ENCODE measurements at regions not wholly inside any gene's neighbourhood (a gene's known extent, or its start where the extent isn't known, plus 50 kb on each side); places are given as distances from the start of the nearest gene placed in this dataset.

GRCh38 chr9:134214386-134214765, 50.0 kb upstream of the RNU6ATAC start:
- Mint-ChIP-seq H3K36me3 (ENCODE audit: low read depth) (no peaks in the 10 kb centered on the region), H3K4me1 (ENCODE audit: low read depth) (no peaks in the 10 kb centered on the region), H3K9me3 (no peaks in the 10 kb centered on the region), H3K27ac (no peak overlapping the region), H3K4me3 (no peak overlapping the region), H3K27me3 (no peaks in the 10 kb centered on the region)
- no peak overlapping the region for H3K27ac ChIP-seq (ENCODE audit: low read depth in 1 of 2, low read length in 2 of 2)
- DNase-seq (no peak), ATAC-seq (ENCODE audit: poor library complexity) (no peak)
- POLR2A ChIA-PET = no interaction called here
- TF ChIP-seq, protein P1, sequence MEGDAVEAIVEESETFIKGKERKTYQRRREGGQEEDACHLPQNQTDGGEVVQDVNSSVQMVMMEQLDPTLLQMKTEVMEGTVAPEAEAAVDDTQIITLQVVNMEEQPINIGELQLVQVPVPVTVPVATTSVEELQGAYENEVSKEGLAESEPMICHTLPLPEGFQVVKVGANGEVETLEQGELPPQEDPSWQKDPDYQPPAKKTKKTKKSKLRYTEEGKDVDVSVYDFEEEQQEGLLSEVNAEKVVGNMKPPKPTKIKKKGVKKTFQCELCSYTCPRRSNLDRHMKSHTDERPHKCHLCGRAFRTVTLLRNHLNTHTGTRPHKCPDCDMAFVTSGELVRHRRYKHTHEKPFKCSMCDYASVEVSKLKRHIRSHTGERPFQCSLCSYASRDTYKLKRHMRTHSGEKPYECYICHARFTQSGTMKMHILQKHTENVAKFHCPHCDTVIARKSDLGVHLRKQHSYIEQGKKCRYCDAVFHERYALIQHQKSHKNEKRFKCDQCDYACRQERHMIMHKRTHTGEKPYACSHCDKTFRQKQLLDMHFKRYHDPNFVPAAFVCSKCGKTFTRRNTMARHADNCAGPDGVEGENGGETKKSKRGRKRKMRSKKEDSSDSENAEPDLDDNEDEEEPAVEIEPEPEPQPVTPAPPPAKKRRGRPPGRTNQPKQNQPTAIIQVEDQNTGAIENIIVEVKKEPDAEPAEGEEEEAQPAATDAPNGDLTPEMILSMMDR (IDR thresholded peaks at IDR 0.05) = no peak
- intact Hi-C loops (cut with DNase I, micrococcal nuclease) = no loop called here
- H3K4me1 ChIP-seq (ENCODE audit: insufficient read depth, low read length) = no peaks in the 10 kb centered on the region
- no peaks in the 10 kb centered on the region for H3K27me3 ChIP-seq (ENCODE audit: control insufficient read depth in 1 of 2, insufficient read depth in 2 of 2, low read length in 2 of 2)
- H3K4me3 ChIP-seq (ENCODE audit: low read length) = no peak overlapping the region
- H3K9me3 ChIP-seq (ENCODE audit: control insufficient read depth in 1 of 2, insufficient read depth in 1 of 2, low read length in 2 of 2) = peaks cover 6 to 19% of the 10 kb centered on the region in 2 experiments
- no peaks in the 10 kb centered on the region for H3K36me3 ChIP-seq (ENCODE audit: insufficient read depth, low read length)
- CTCF ChIA-PET = no interaction called here

GRCh38 chr9:134214766-134215419, 50.5 kb upstream of the RNU6ATAC start:
- H3K4me3 ChIP-seq (ENCODE audit: low read length) = no peak overlapping the region
- DNase-seq (no peak), ATAC-seq (ENCODE audit: poor library complexity) (no peak)
- no peaks in the 10 kb centered on the region for H3K4me1 ChIP-seq (ENCODE audit: insufficient read depth, low read length)
- H3K4me3 Mint-ChIP-seq = no peak overlapping the region
- no peaks in the 10 kb centered on the region for H3K9me3 Mint-ChIP-seq
- no peaks in the 10 kb centered on the region for H3K36me3 ChIP-seq (ENCODE audit: insufficient read depth, low read length)
- no peaks in the 10 kb centered on the region for H3K27me3 Mint-ChIP-seq
- no peak overlapping the region for H3K27ac ChIP-seq (ENCODE audit: low read depth in 1 of 2, low read length in 2 of 2)
- TF ChIP-seq, protein P1 (IDR thresholded peaks at IDR 0.05) = no peak
- no peaks in the 10 kb centered on the region for H3K27me3 ChIP-seq (ENCODE audit: control insufficient read depth in 1 of 2, insufficient read depth in 2 of 2, low read length in 2 of 2)
- CTCF ChIA-PET = no interaction called here
- POLR2A ChIA-PET = no interaction called here
- H3K9me3 ChIP-seq (ENCODE audit: control insufficient read depth in 1 of 2, insufficient read depth in 1 of 2, low read length in 2 of 2) = peaks cover 6 to 19% of the 10 kb centered on the region in 2 experiments
- intact Hi-C loops (cut with DNase I, micrococcal nuclease) = no loop called here
- no peaks in the 10 kb centered on the region for H3K4me1 Mint-ChIP-seq (ENCODE audit: low read depth)
- no peaks in the 10 kb centered on the region for H3K36me3 Mint-ChIP-seq (ENCODE audit: low read depth)
- H3K27ac Mint-ChIP-seq = no peak overlapping the region

DNA sequence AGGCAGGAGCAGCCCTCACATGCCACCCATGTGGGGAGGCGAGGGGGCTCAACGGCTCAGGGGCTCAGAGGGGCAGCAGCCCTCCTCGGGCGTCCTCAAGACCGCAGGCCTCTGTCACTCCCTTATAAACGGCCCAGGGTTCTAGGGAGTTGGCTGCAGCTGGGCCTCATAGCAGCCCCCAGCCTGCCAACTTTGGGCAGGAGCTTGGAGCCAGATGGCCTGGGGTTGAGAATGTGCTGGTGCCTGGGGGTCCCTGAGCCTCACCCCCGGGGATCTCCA, 51.0 kb upstream of the RNU6ATAC start:
- POLR2A ChIA-PET = no interaction called here
- TF ChIP-seq, protein P1 (IDR thresholded peaks at IDR 0.05) = no peak
- no peaks in the 10 kb centered on the region for H3K27me3 Mint-ChIP-seq
- Histone ChIP-seq H3K27ac (ENCODE audit: low read depth in 1 of 2, low read length in 2 of 2) (no peak overlapping the region), H3K36me3 (ENCODE audit: insufficient read depth, low read length) (no peaks in the 10 kb centered on the region), H3K4me3 (ENCODE audit: low read length) (no peak overlapping the region), H3K4me1 (ENCODE audit: insufficient read depth, low read length) (no peaks in the 10 kb centered on the region), H3K27me3 (ENCODE audit: control insufficient read depth in 1 of 2, insufficient read depth in 2 of 2, low read length in 2 of 2) (no peaks in the 10 kb centered on the region), H3K9me3 (ENCODE audit: control insufficient read depth in 1 of 2, insufficient read depth in 1 of 2, low read length in 2 of 2) (peaks cover 6 to 19% of the 10 kb centered on the region in 2 experiments)
- no peak overlapping the region for H3K27ac Mint-ChIP-seq
- DNase-seq (no peak), ATAC-seq (ENCODE audit: poor library complexity) (no peak)
- H3K9me3 Mint-ChIP-seq = no peaks in the 10 kb centered on the region
- intact Hi-C loops (cut with DNase I, micrococcal nuclease) = no loop called here
- no peak overlapping the region for H3K4me3 Mint-ChIP-seq
- H3K36me3 Mint-ChIP-seq (ENCODE audit: low read depth) = no peaks in the 10 kb centered on the region
- H3K4me1 Mint-ChIP-seq (ENCODE audit: low read depth) = no peaks in the 10 kb centered on the region
- CTCF ChIA-PET = no interaction called here

Measured in CD4-positive, alpha-beta T cell (primary cell).